ENCODE measurements at regions not wholly inside any gene's neighbourhood (a gene's known extent, or its start where the extent isn't known, plus 50 kb on each side); places are given as distances from the start of the nearest gene placed in this dataset.

- Histone ChIP-seq H3K36me3 (ENCODE audit: control insufficient read depth in 1 of 2, insufficient read depth in 2 of 2, low read length in 2 of 2) (no peaks in the 10 kb centered on the region), H2AFZ (ENCODE audit: low read depth, low read length, poor library complexity, severe bottlenecking) (no peak overlapping the region), H3K4me2 (ENCODE audit: low read length) (no peak overlapping the region), H3K9me3 (ENCODE audit: control insufficient read depth in 1 of 2, insufficient read depth in 1 of 2, low read depth in 1 of 2, low read length in 2 of 2) (no peaks in the 10 kb centered on the region), H3K79me2 (ENCODE audit: insufficient read depth, low read length) (no peaks in the 10 kb centered on the region), H3K27ac (ENCODE audit: low read depth, low read length) (no peak overlapping the region), H3K4me3 (replicated peaks in 1 of 2; ENCODE audit: low read depth in 1 of 2, low read length in 2 of 2) (no peak overlapping the region), H3K9me2 (ENCODE audit: insufficient read depth) (no peaks in the 10 kb centered on the region), H3K9ac (ENCODE audit: low read length) (no peak overlapping the region), H3K27me3 (ENCODE audit: insufficient read depth, low read length) (no peaks in the 10 kb centered on the region), H4K20me1 (ENCODE audit: insufficient read depth) (no peaks in the 10 kb centered on the region), H3K4me1 (ENCODE audit: control insufficient read depth in 1 of 2, insufficient read depth in 2 of 2, low read length in 2 of 2) (no peaks in the 10 kb centered on the region)
- no TSS peak for BruUV-seq (replicated peaks)
- intact Hi-C loops (cut with micrococcal nuclease): no loop called here
- CTCF ChIA-PET: no interaction called here
- DNase-seq (ENCODE audit: low read depth, low spot score): no peak
- RAD21 ChIA-PET (ENCODE audit: low non-redundant PET in 1 of 2, low total read pairs in 2 of 2, uncharacterized antibody in 2 of 2, unreplicated experiment in 2 of 2): no interaction called here
- TF ChIP-seq REST (IDR thresholded peaks at IDR 0.05; ENCODE audit: low read depth) (no peak), TCF7L2 (IDR thresholded peaks at IDR 0.05; ENCODE audit: borderline replicate concordance, extremely low read depth, insufficient read depth, insufficient read length) (no peak), ZFX (IDR thresholded peaks at IDR 0.05) (no peak), ATF3 (IDR thresholded peaks at IDR 0.05) (no peak), FOSL1 (IDR thresholded peaks at IDR 0.05; ENCODE audit: low read depth) (no peak), ELF1 (IDR thresholded peaks at IDR 0.05; ENCODE audit: borderline replicate concordance, low read depth) (no peak), EZH2phosphoT487 (IDR thresholded peaks at IDR 0.05; ENCODE audit: borderline replicate concordance) (no peak), SRF (IDR thresholded peaks at IDR 0.05; ENCODE audit: low read depth) (no peak), EZH2 (IDR thresholded peaks at IDR 0.05) (no peak), SIN3A (IDR thresholded peaks at IDR 0.05; ENCODE audit: low read depth) (no peak), POLR2A (IDR thresholded peaks at IDR 0.05; ENCODE audit: borderline replicate concordance, extremely low read depth, insufficient read depth, insufficient read length) (no peak), CEBPB (IDR thresholded peaks at IDR 0.05; ENCODE audit: low read depth) (no peak), EGR1 (IDR thresholded peaks at IDR 0.05; ENCODE audit: low read depth) (no peak)
- POLR2A ChIA-PET: no interaction called here
- ATAC-seq: no peak
Measured at GRCh38 chr21:43364261-43364510, 62.7 kb downstream of the SIK1 start.

All from HCT116 (cell line).